GM12872 (cell line): ENCODE measurements at regions not wholly inside any gene's neighbourhood (a gene's known extent, or its start where the extent isn't known, plus 50 kb on each side); places are given as distances from the start of the nearest gene placed in this dataset.

Experiments
- CTCF ChIP-seq: IDR thresholded peaks from 3 replicates; pipeline ENCODE4 v1.5.1; 2011; ENCODE audit warnings: low read depth, mild to moderate bottlenecking, low read length, moderate library complexity; ENCODE audit not compliant: insufficient read depth

DNA sequence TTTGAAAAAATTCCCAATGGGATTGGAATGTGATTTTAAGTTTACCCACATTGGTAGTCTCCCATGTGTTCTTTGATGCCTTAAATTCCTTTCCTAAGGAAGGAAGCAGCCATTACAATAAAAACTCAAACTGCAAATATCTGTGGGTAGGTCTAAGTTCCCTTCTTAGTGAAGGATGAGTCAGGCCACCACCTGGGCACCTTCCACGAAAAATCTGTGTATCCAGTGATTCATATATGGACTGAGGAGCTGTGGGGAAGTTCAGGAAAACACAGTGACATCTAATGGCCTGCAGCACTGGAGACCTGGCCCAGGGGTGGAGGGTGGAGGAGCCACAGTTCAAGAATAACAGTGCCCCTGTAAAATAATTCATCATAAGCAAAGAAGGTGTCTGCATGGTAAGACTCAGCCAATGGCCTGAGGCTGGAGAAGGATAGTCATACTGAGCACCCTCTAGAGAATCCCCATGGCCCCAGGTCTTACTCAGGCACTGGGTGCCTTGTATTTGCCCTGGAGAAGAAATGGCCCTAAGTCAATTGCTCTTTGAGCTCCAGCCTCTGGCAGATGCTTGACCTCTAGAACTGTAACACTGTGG is 248.6 kb downstream of the SP3 start:
- no peak for TF ChIP-seq CTCF

GRCh38 chr2:173719471-173719870 is 245.7 kb downstream of the SP3 start:
- TF ChIP-seq CTCF = no peak

- TF ChIP-seq CTCF = no peak
Measured at GRCh38 chr2:173720306-173720705, 244.9 kb downstream of the SP3 start.

DNA sequence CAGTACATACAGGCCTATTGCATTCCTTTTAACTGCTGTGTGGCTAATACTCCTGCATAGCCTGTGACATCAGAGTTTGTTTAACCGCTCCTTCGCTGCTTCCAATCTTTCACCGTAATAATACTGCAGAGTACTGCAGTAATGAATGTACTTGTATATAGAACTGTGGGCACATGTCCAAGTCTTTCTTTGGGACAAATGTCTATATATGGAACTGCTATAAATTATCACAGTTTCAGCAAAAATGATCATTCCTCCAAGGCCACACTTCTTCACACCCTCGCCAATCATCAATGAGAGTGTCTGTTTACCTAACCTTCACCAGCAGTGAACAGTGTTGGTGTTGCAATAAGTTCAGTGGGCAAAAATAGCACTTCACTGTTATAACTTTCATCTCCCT is 230.4 kb downstream of the SP3 start:
- TF ChIP-seq CTCF = no peak

- no peak for TF ChIP-seq CTCF
Measured at GRCh38 chr2:173739006-173739405, 226.2 kb downstream of the SP3 start.

DNA sequence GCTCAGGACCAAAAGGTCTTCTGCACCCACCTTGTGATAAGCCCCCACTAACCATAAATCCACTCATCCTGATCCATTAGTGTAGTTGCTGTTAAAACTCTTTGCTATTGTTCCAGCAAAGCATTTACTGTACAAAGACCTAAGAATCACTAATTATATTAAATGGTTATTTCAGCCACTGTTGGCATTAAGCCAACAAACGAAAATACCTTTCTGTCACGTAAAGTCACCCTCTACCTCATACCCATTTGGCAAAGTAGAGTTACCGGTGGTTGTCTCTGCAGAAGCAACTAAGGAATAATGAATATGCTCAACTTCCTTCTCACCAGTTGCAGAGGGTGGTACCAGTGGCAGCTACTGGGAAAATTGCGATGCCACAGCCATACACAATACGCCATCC is 224.5 kb downstream of the SP3 start:
- no peak for TF ChIP-seq CTCF

DNA sequence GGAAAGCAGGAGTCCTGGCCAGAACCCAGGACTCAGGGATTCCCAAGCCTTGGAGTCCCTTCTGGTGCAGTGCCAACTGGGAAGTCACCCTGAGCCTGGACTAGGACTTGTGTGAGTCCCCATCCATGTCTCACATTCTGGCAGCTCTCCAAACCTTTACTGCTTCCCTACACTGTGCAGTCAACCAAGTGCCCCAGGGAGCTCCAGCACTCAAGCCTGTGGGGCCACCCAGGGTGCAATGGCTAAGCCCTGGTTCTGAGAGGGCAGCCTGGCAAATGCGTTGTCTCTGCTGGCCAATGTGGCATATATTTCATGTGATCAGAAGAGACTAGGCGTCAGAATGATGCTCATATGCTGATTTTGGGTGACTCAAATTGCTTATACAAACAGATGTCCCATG is 223.4 kb downstream of the SP3 start:
- TF ChIP-seq CTCF = no peak
